ENCODE measurements at regions not wholly inside any gene's neighbourhood (a gene's known extent, or its start where the extent isn't known, plus 50 kb on each side); places are given as distances from the start of the nearest gene placed in this dataset.

DNA sequence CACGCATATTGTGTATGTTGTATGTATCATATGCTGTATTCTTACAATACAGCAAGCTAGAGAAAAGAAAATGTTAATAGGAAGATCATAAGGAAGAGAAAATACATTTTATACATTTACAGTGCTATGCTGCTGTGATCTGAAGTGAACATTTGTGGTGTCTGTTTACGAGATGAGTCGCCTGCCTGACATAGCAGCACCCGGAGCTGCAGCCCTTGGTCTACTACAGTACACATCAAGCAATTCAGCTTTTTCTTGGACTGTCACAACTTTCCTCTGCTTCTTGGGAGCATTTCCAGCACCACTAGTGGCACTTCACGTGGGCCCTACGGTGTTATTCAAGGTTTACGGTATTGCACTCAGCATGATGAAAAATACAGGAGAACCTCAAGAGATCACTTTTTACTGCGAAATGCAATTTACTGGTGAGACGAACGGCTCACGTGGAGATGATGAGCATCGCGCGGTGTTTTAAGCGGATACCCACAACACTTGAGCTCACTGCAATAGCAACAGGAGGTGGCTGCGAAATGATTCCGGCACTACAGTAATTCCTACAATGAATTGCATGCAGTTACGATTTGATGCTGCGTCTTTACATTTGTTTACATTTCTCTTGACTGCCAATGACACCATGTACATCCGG lies 308.4 kb downstream of the FGF9 start:
- Mint-ChIP-seq H3K36me3 (no peaks in the 10 kb centered on the region), H3K4me3 (no peak overlapping the region), H3K4me1 (peaks cover 11% of the 10 kb centered on the region), H3K27ac (no peak overlapping the region), H3K27me3 (ENCODE audit: low read depth) (no peaks in the 10 kb centered on the region), H3K9me3 (no peaks in the 10 kb centered on the region)
- DNase-seq (ENCODE audit: low spot score in 2 of 2, unreplicated experiment in 2 of 2) = no peak
- TF ChIP-seq, protein P1, sequence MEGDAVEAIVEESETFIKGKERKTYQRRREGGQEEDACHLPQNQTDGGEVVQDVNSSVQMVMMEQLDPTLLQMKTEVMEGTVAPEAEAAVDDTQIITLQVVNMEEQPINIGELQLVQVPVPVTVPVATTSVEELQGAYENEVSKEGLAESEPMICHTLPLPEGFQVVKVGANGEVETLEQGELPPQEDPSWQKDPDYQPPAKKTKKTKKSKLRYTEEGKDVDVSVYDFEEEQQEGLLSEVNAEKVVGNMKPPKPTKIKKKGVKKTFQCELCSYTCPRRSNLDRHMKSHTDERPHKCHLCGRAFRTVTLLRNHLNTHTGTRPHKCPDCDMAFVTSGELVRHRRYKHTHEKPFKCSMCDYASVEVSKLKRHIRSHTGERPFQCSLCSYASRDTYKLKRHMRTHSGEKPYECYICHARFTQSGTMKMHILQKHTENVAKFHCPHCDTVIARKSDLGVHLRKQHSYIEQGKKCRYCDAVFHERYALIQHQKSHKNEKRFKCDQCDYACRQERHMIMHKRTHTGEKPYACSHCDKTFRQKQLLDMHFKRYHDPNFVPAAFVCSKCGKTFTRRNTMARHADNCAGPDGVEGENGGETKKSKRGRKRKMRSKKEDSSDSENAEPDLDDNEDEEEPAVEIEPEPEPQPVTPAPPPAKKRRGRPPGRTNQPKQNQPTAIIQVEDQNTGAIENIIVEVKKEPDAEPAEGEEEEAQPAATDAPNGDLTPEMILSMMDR (IDR thresholded peaks at IDR 0.05; ENCODE audit: unreplicated experiment) = no peak

DNA sequence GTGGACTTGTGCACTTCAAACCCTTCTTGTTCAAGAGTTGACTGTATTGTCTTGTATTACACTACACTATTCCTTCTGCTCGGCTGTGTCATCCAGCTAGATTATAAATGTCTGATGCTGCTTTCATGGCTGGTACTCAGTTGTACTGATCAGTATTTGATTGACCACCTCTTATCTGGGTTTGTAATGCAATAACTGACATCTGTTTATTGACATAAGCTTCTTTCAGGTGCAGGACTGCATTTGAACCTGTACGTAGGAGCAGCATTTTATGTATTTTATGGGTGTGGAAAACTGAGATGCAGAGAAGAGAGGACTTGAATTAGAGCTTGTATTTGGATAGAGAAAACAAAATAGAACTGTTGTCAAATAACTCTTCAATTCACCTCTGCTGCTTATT lies 309.2 kb downstream of the FGF9 start:
- Mint-ChIP-seq H3K27me3 (ENCODE audit: low read depth) (no peaks in the 10 kb centered on the region), H3K36me3 (no peaks in the 10 kb centered on the region), H3K4me3 (no peak overlapping the region), H3K9me3 (no peaks in the 10 kb centered on the region), H3K4me1 (peaks cover 11% of the 10 kb centered on the region), H3K27ac (no peak overlapping the region)
- no peak for DNase-seq (ENCODE audit: low spot score in 2 of 2, unreplicated experiment in 2 of 2)
- TF ChIP-seq, protein P1 (IDR thresholded peaks at IDR 0.05; ENCODE audit: unreplicated experiment) = no peak

DNA sequence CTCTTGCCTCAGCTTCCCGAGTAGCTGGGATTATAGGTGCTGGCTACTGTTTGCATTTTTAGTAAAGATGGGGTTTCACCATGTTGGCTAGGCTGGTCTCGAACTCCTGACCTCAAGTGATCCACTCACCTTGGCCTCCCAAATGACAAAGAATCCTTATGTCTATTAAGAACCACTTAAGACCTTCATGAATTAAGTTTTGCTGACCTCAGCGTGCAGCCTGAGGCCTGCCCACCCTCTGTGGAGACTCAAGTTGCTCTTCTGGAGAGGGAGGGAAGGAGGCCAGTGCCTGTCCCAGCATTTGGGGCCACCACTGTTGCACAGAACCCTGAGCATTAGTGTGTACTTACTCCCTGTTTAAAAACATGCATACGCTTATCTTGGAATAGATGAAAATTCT lies 313.3 kb downstream of the FGF9 start:
- Mint-ChIP-seq H3K27ac (no peak overlapping the region), H3K27me3 (ENCODE audit: low read depth) (no peaks in the 10 kb centered on the region), H3K4me1 (peaks cover 11% of the 10 kb centered on the region), H3K4me3 (no peak overlapping the region), H3K36me3 (no peaks in the 10 kb centered on the region), H3K9me3 (peaks cover 6% of the 10 kb centered on the region)
- TF ChIP-seq, protein P1 (IDR thresholded peaks at IDR 0.05; ENCODE audit: unreplicated experiment) = no peak
- no peak for DNase-seq (ENCODE audit: low spot score in 2 of 2, unreplicated experiment in 2 of 2)

DNA sequence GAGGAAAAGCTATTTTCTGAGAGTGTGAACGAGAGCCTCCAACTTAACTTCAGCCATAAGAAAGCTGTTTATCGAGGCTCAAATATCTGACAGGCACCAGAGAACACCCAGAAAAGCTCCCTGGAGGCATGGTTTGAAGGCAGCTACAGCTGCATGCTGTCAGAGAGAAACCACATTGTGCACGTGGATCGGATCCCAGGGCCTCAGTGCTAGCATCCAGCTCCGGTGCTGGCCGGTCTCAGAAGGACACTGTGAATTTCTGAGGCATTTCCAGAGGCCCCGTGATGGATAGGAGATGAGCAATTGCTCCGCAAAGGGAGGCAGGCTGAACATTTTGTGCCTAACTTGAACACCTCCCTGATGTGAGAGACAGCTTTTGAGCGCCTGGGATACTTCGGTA lies 315.7 kb downstream of the FGF9 start:
- Mint-ChIP-seq H3K4me3 (no peak overlapping the region), H3K27me3 (ENCODE audit: low read depth) (no peaks in the 10 kb centered on the region), H3K27ac (no peak overlapping the region), H3K36me3 (no peaks in the 10 kb centered on the region), H3K4me1 (no peaks in the 10 kb centered on the region), H3K9me3 (peaks cover 6% of the 10 kb centered on the region)
- TF ChIP-seq, protein P1 (IDR thresholded peaks at IDR 0.05; ENCODE audit: unreplicated experiment) = no peak
- no peak for DNase-seq (ENCODE audit: low spot score in 2 of 2, unreplicated experiment in 2 of 2)

DNA sequence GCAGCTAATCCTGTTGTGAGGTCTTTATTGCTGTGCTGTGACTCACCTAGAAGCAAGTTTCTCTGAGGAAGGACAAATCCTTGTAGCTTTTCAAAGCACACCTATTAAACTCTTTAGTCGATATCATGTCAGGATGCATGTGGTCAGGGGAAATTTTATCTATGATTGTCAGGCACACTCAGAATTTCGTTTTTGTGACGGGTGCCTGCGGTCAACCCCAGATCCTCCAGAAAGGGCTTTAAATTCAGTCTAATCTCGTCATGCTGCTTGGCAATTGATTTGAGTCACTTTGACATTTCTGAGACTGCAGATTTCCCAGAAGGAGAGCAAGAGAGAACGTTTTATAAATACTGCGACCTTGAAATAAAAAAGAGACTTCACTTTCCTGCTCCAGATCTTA lies 316.9 kb downstream of the FGF9 start:
- no peaks in the 10 kb centered on the region for H3K27me3 Mint-ChIP-seq (ENCODE audit: low read depth)
- DNase-seq (ENCODE audit: low spot score in 2 of 2, unreplicated experiment in 2 of 2) = no peak
- H3K9me3 Mint-ChIP-seq = peaks cover 6% of the 10 kb centered on the region
- H3K36me3 Mint-ChIP-seq = no peaks in the 10 kb centered on the region
- no peak overlapping the region for H3K4me3 Mint-ChIP-seq
- TF ChIP-seq, protein P1 (IDR thresholded peaks at IDR 0.05; ENCODE audit: unreplicated experiment) = no peak
- H3K4me1 Mint-ChIP-seq = no peaks in the 10 kb centered on the region
- H3K27ac Mint-ChIP-seq = no peak overlapping the region

DNA sequence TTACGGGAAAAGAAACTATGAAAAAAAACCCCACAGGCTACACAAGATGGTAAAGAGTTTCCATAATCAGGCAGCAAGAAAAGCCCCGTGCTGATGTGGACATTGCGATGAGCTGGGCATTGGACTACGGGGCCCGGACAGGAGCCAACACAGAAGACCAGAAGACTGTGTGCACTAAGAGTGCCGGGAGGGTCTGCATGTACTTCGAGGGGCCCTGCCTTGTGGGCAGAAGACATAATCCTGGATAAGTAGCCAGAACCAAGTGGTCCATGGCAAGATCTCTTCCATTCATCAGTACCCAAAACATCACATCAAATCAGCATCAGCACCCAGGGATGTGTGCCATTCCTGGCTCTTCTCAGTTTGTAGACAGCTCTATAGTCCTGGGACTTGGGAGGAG lies 317.8 kb downstream of the FGF9 start:
- TF ChIP-seq, protein P1 (IDR thresholded peaks at IDR 0.05; ENCODE audit: unreplicated experiment) = no peak
- no peak overlapping the region for H3K27ac Mint-ChIP-seq
- no peaks in the 10 kb centered on the region for H3K4me1 Mint-ChIP-seq
- H3K4me3 Mint-ChIP-seq = no peak overlapping the region
- H3K36me3 Mint-ChIP-seq = no peaks in the 10 kb centered on the region
- no peaks in the 10 kb centered on the region for H3K27me3 Mint-ChIP-seq (ENCODE audit: low read depth)
- peaks cover 6% of the 10 kb centered on the region for H3K9me3 Mint-ChIP-seq
- DNase-seq (ENCODE audit: low spot score in 2 of 2, unreplicated experiment in 2 of 2) = no peak

Data from mesothelial cell of epicardium (in vitro differentiated cells).